GM12878 (cell line): ENCODE measurements at regions not wholly inside any gene's neighbourhood (a gene's known extent, or its start where the extent isn't known, plus 50 kb on each side); places are given as distances from the start of the nearest gene placed in this dataset.

Experiments used
- ATAC-seq: fragments of 200-7000 bp; cut with Tn5 transposase; 3 replicates; pipeline ENCODE4 v1.9.1; 2020; ENCODE audit warnings: mild to moderate bottlenecking, moderate library complexity
- BruUV-seq: library from RNA; stranded (reverse); fragments of 400-500 nt; replicated peaks from 2 replicates; lab custom pipeline; 2021; lab: Mats Ljungman, UMichigan
- CTCF ChIA-PET: fragments of 300-600 bp; sonication (Branson Sonifier 250); formaldehyde crosslinking; extraction: SDS; loops from one replicate; lab custom pipeline; 2021; ENCODE audit warnings: inconsistent platforms; lab: Yijun Ruan, JAX
- POLR2A ChIA-PET: fragments of 350-600 bp; formaldehyde crosslinking; extraction: SDS; loops from one replicate; lab custom pipeline; 2021; ENCODE audit warnings: inconsistent platforms; lab: Charles Lee
- RAD21 ChIA-PET: fragments of 300-600 bp; sonication (Branson Sonifier 250); formaldehyde crosslinking; loops from one replicate; lab custom pipeline; 2023; ENCODE audit warnings: antibody characterized with exemption; ENCODE audit not compliant: unreplicated experiment; lab: Charles Lee
- SMC1A ChIA-PET: fragments of 300-600 bp; sonication (Branson Sonifier 250); formaldehyde crosslinking; loops from one replicate; lab custom pipeline; 2023; ENCODE audit not compliant: unreplicated experiment, uncharacterized antibody; lab: Charles Lee
- DNase-seq: peaks from one replicate; pipeline ENCODE4 v3.0.0-alpha.2; 2011; ENCODE audit warnings: low read depth, low spot score
- FAIRE-seq: peaks from 3 replicates; lab custom pipeline; 2011; peaks lifted over from hg19 to GRCh38; lab: Jason Lieb, UNC
- H2AFZ ChIP-seq: 2 replicates; pipeline ENCODE4 v1.6.0; 2011; ENCODE audit warnings: low read depth, low read length, control low read depth; ENCODE audit not compliant: control insufficient read depth
- H3K27ac ChIP-seq: 2 replicates; pipeline ENCODE4 v1.5.1; 2011; ENCODE audit warnings: control low read depth; ENCODE audit not compliant: control insufficient read depth, insufficient read depth
- H3K27me3 ChIP-seq, 2 experiments: replicated peaks in 1 of 2; 2 replicates each; pipeline versions ENCODE4 v1.6.0 to v1.6.1; 2011; ENCODE audit warnings: low read length in 1 of 2; ENCODE audit not compliant: control insufficient read depth in 2 of 2, insufficient read depth in 2 of 2
- H3K36me3 ChIP-seq, 2 experiments: 2 replicates each; pipeline ENCODE4 v1.5.1; 2011; ENCODE audit warnings: low read length in 1 of 2; ENCODE audit not compliant: control insufficient read depth in 2 of 2, insufficient read depth in 2 of 2
- H3K4me1 ChIP-seq: 2 replicates; pipeline ENCODE4 v1.6.1; 2011; ENCODE audit warnings: mild to moderate bottlenecking, low read length, moderate library complexity, mixed read lengths; ENCODE audit not compliant: control insufficient read depth, insufficient read depth
- H3K4me2 ChIP-seq: 2 replicates; pipeline ENCODE4 v1.6.0; 2011; ENCODE audit warnings: control low read depth; ENCODE audit not compliant: control insufficient read depth, insufficient read depth
- H3K4me3 ChIP-seq: fragments of 200-600 bp; sonication (generic); 2 replicates; pipeline ENCODE4 v1.5.1; 2016
- H3K79me2 ChIP-seq: 2 replicates; pipeline ENCODE4 v1.6.0; 2011; ENCODE audit warnings: low read length; ENCODE audit not compliant: control insufficient read depth, insufficient read depth
- H3K9ac ChIP-seq: 2 replicates; pipeline ENCODE4 v1.8.0; 2011; ENCODE audit warnings: low read length, control low read depth, mixed read lengths; ENCODE audit not compliant: control insufficient read depth, insufficient read depth
- H3K9me3 ChIP-seq: replicated peaks from 3 replicates; pipeline ENCODE4 v1.5.1; 2011; ENCODE audit warnings: mild to moderate bottlenecking, low read length; ENCODE audit not compliant: control insufficient read depth, insufficient read depth
- H4K20me1 ChIP-seq: 2 replicates; pipeline ENCODE4 v1.6.0; 2011; ENCODE audit not compliant: control insufficient read depth, insufficient read depth
- BRCA1 ChIP-seq: IDR thresholded peaks from 2 replicates; pipeline ENCODE4 v1.6.1; 2011; ENCODE audit warnings: low read depth, low read length, improper control_type of control experiment
- CHD2 ChIP-seq: IDR thresholded peaks from 2 replicates; pipeline ENCODE4 v1.6.1; 2011; ENCODE audit warnings: low read depth, low read length, improper control_type of control experiment, borderline replicate concordance
- EP300 ChIP-seq, 2 experiments: fragments of 150-350 bp in 1 of 2; IDR thresholded peaks; 2 replicates each; pipeline ENCODE4 v1.6.1; 2011 to 2012; ENCODE audit warnings: low read depth in 2 of 2, low read length in 2 of 2, borderline replicate concordance in 1 of 2, improper control_type of control experiment in 1 of 2, inconsistent platforms in 1 of 2; ENCODE audit not compliant: control insufficient read depth in 1 of 2
- FOS ChIP-seq: IDR thresholded peaks from 3 replicates; pipeline ENCODE4 v1.6.1; 2011; ENCODE audit warnings: borderline replicate concordance; ENCODE audit not compliant: insufficient read length; ENCODE audit errors: extremely low read depth
- HDAC6 ChIP-seq: fragments of 200-600 bp; sonication (generic); IDR thresholded peaks from one replicate; pipeline ENCODE4 v1.8.0; 2017; ENCODE audit warnings: antibody characterized with exemption; ENCODE audit not compliant: unreplicated experiment
- JUNB ChIP-seq: IDR thresholded peaks from 2 replicates; pipeline ENCODE4 v1.6.1; 2016; ENCODE audit warnings: antibody characterized with exemption, mild to moderate bottlenecking
- MEF2B ChIP-seq: fragments of 450-650 bp; IDR thresholded peaks from 2 replicates; pipeline ENCODE4 v1.6.1; 2018; ENCODE audit warnings: mild to moderate bottlenecking, moderate library complexity; ENCODE audit not compliant: partially characterized antibody, poor library complexity, severe bottlenecking
- NR2F1 ChIP-seq: fragments of 450-650 bp; conservative IDR thresholded peaks from 2 replicates; pipeline ENCODE4 v1.6.1; 2017; ENCODE audit warnings: mild to moderate bottlenecking
- POU2F2 ChIP-seq: IDR thresholded peaks from 3 replicates; pipeline ENCODE4 v1.6.1; 2011; ENCODE audit warnings: low read depth, mild to moderate bottlenecking, low read length, borderline replicate concordance
- RAD51 ChIP-seq: fragments of 450-650 bp; IDR thresholded peaks from 2 replicates; pipeline ENCODE4 v1.6.1; 2016; ENCODE audit warnings: moderate library complexity, mild to moderate bottlenecking, inconsistent platforms
- RUNX3 ChIP-seq: IDR thresholded peaks from 2 replicates; pipeline ENCODE4 v1.6.1; 2012; ENCODE audit warnings: low read length, inconsistent platforms
- SUZ12 ChIP-seq: fragments of 200-600 bp; sonication (generic); IDR thresholded peaks from one replicate; pipeline ENCODE4 v1.6.1; 2018; ENCODE audit warnings: antibody characterized with exemption, mild to moderate bottlenecking; ENCODE audit not compliant: unreplicated experiment
- WRNIP1 ChIP-seq: IDR thresholded peaks from 2 replicates; pipeline ENCODE4 v1.6.1; 2011; ENCODE audit warnings: low read depth, low read length, improper control_type of control experiment, borderline replicate concordance
- WGBS: methylation state at CpG from one replicate; pipeline ENCODE4 v1.1.6; 2016; ENCODE audit warnings: low lambda C conversion rate; ENCODE audit not compliant: insufficient replicate concordance, insufficient coverage; ENCODE audit errors: missing lambda C conversion rate; 5-methylcytosine and 5-hydroxymethylcytosine counted together
- in situ Hi-C: fragments of 300-500 bp; cut with MboI; formaldehyde crosslinking; loops from 9 replicates; pipeline ENCODE4 v1.14.3; 2018; ENCODE audit warnings: mixed read lengths
- intact Hi-C: fragments of 100-400 bp; cut with micrococcal nuclease; formaldehyde crosslinking; loops from one replicate; pipeline ENCODE4 v1.14.2; 2022; ENCODE audit not compliant: unreplicated experiment
- TF ChIP-seq, protein P1 (sequence below): IDR thresholded peaks from 2 replicates; pipeline ENCODE4 v1.6.1; 2012; ENCODE audit warnings: low read depth, low read length, improper control_type of control experiment

DNA sequence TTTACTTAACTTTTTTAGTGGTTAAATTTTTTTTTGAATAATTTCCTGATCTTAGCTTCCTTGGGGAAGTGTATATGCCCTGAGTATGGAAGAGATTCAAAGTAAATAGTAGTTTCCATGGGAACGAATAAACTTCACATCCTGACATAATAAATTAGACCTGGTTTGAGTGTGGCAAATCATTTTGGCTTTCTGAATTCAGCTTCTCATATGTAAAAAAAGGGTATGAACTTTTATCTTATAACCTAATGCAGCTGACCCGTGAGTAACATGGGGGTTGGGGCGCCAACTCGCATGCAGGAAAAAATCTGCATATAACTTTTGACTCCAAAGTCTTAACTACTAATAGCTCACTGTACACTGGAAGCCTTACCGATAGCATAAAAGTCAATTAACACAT, 736.8 kb upstream of the NCAM2 start:
- intact Hi-C loops, result no loop called here
- Histone ChIP-seq H3K4me3 (no peak overlapping the region), H3K36me3 (no peaks in the 10 kb centered on the region), H4K20me1 (no peaks in the 10 kb centered on the region), H3K27me3 (no peaks in the 10 kb centered on the region), H2AFZ (no peak overlapping the region), H3K4me2 (no peak overlapping the region), H3K79me2 (no peaks in the 10 kb centered on the region), H3K9me3 (no peaks in the 10 kb centered on the region), H3K27ac (no peak overlapping the region), H3K9ac (no peak overlapping the region), H3K4me1 (no peaks in the 10 kb centered on the region)
- in situ Hi-C loops, result no loop called here
- WGBS, result 54% methylated on average over 5 of the region's 5 CpGs
- TF ChIP-seq POU2F2, result no peak
- no peak for TF ChIP-seq BRCA1
- TF ChIP-seq, protein P1, sequence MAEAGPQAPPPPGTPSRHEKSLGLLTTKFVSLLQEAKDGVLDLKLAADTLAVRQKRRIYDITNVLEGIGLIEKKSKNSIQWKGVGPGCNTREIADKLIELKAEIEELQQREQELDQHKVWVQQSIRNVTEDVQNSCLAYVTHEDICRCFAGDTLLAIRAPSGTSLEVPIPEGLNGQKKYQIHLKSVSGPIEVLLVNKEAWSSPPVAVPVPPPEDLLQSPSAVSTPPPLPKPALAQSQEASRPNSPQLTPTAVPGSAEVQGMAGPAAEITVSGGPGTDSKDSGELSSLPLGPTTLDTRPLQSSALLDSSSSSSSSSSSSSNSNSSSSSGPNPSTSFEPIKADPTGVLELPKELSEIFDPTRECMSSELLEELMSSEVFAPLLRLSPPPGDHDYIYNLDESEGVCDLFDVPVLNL, result no peak
- TF ChIP-seq RUNX3, result no peak
- no peak for TF ChIP-seq HDAC6
- no peak for TF ChIP-seq NR2F1
- TF ChIP-seq CHD2, result no peak
- no peak for TF ChIP-seq EP300 (IDR thresholded peaks at IDR 0.05; ENCODE audit: borderline replicate concordance in 1 of 2, control insufficient read depth in 1 of 2, low read depth in 2 of 2, low read length in 2 of 2)
- no peak for TF ChIP-seq RAD51
- TF ChIP-seq MEF2B, result no peak
- no peak for TF ChIP-seq SUZ12
- no peak for TF ChIP-seq JUNB
- no peak for TF ChIP-seq FOS
- TF ChIP-seq WRNIP1, result no peak
- DNase-seq (no peak), FAIRE-seq (no peak), ATAC-seq (no peak)
- ChIA-PET POLR2A (no interaction called here), SMC1A (interaction anchor here (1.1 kb wide), 1 partner anchor 11 kb away, joined by 3 read pairs; no protein-coding TSS in a partner anchor), RAD21 (no interaction called here), CTCF (interaction anchor here (0.7 to 1.1 kb wide), 2 partner anchors 11 to 383 kb away, joined by 3 to 4 read pairs; no protein-coding TSS in a partner anchor)
- BruUV-seq, result no TSS peak
